NCI-H2107 treated with DMSO at 0.1 percent for 48 hours (cell line): ENCODE measurements at regions not wholly inside any gene's neighbourhood (a gene's known extent, or its start where the extent isn't known, plus 50 kb on each side); places are given as distances from the start of the nearest gene placed in this dataset.
"Not testable (repeated sequence)": the region's sequence is repeated elsewhere in the genome, so short reads cannot be mapped to it uniquely, and the experiment has no call there.

Source experiments
- DNase-seq: peaks from one replicate; lab custom pipeline; 2025; ENCODE audit not compliant: unreplicated experiment; lab: John Stamatoyannopoulos, UW

DNA sequence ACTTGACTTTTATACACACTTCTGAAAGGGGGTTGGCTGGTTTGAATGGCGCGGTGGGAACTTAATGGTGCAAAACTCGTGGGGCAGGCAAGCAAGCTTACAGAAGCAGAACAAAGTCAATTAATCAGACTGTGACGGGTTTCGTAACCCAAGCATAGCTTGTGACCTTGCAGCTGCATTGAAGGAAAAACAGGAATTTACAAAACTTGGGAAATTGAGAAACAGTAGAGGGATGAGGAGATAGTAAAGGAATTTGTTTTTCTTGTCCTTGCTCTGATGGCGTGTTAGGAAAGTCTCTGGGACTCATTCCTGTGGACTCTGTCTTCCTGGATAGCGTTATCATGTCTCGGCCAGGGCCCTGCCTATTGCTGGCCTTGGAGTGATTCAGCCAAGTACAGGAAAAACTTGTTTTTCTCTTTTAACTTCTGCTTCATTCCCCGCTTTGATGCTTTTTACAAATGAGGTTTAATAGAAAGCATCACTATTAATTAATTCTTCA is 220.0 kb upstream of the KCND2 start:
- no peak for DNase-seq

DNA sequence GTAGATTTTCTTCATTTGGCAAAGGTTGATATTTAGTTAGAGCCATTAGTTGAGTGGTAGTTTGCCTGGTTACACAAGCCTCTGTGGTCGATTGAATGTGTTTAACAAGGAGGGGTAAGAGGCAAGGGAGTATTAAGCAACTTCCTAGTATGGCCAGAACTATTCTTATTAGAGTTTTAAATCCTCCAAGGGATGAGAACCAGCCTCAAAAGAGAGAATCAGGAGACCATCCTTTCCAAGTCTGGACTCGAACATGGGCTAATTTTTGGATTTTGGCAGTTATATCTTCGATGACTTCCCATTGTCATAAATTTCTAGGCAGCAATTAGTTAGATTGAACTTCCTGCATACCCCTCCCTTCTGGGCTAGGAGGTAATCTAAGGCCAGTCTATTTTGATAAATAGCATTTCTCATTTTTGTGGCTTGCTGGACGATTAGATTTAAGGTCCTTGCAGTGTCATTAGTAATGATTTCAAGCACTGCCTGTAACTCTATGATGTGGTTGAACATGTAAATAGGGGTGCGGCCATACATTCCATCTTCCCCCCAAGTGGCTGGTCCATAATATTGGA is 219.5 kb upstream of the KCND2 start:
- no peak for DNase-seq

DNA sequence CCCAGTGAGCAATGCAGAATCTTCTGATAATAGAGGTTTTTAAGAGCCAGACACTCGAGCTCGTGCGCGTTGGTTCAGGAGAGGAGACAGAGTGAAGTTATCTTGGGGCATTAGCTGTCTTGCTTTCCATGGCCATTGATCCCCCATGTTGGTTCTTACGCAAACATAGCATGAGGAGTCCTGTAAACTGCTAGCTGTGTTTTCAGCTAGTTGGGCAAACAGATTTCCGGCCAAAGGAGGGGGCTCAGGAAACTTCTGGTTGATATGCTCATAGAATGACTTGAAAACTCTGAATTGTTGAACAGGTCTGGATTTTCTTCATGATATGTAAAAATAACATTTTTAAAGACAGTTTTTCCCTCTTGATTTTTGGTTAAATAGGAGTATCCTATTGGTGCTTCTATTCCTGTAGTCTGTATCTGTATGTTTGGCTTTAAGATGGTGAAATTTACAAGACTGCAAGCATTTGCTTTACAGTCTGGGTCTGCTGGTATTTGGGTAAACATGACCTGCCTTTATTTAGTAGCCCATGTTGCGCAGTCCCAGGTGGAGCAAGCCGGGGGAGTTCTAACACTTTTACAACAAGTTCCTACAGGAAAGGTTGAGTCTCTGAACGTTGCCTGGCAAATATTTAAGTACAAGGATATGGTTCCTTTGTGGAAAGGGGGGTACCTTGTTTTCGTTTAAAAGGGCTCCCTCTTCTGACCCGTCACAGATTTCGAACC is 218.4 kb upstream of the KCND2 start:
- no peak for DNase-seq

DNA sequence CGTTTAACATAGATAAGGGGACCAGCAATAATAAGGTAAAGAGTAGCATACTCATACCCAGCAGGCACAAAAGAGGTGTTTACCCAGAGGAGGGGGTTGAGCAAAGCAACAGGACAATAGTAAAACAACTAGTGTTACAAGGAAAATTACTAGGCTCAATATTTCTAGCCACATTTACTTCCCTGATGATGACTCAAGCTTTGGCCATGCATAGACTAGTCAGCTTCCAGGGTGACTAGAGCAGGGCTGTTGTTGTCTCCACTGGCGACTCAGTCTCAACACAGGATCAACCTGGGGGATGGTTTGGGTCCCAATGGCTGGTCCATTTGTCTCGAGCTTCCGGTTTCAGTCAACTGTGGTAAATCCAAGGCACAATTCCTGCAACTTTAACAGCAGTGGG is 217.7 kb upstream of the KCND2 start:
- no peak for DNase-seq

DNA sequence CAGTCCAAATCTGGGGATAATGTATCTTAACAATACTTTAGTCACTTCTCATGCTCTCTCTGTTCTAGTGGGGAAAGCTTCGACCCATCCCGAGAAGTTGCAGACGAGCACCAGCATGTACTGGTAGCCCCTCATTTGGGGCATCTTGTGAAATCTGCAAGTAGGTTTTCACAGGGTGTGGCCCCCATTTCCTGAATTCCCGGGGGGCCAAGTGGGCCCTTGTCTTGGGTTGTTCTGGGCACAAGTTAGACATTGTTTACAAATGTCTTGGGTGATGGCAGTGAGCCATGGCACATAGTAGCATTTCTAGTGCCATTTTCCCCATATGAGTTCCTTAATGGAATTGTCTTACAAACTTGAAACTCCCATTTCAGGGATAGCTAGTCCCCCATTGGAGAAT is 216.7 kb upstream of the KCND2 start:
- DNase-seq = no peak

DNA sequence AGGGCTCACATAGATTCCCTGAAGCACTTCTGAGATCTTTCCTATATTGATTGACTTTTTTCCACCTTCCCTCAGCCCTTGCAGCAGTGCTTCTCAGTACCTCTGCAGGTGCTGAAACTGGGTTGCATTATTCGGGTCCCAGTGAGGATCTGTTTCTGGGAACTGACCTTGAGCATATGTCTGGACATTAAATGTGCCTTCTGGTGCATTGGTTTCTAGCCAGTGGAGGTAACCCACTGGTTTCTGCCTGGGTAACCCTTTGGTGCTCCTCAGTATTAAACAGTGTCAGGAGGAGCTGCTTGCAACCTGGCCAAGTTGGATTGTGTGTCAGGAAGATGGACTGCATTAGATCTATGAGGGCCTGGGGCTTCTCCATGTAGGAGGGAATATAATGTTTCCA is 213.3 kb upstream of the KCND2 start:
- no peak for DNase-seq

DNA sequence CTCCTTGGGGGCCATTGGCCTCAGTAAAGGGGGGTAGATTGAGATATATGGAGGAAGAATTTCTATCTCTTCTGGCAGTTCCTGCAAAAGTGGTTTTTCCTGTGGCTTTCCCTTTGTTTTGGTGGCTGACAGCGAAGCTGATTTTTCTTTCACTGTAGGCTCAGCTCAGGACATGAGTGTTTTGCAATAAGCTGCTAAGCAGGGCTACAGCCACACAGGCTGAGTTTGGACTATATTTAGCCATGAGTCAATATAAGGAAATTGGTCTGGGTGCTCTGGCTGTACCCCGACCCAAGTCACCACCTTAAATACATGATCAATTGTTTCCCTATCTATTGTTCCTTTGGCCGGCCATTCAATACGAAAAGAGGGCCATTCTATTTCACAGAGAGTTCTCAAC is 212.7 kb upstream of the KCND2 start:
- no peak for DNase-seq

DNA sequence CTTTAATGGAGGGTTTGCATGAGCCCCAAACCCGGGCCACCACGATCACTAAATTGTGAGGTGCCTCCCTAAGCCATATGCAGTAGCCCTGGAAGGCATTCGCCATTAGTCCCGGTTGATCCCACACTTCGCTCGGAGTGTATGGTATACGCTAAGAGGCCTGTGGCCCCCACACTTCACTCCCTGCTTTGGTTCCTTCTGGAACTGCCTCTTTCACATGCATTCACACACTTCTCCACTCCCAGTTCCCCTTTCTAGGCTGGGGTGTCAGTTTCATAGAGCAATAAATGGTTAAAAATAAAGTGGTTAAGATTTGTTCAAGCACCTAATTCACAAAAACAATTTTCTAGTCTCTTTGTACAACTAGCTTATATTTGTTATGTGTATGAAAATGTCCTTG is 212.1 kb upstream of the KCND2 start:
- no peak for DNase-seq

DNA sequence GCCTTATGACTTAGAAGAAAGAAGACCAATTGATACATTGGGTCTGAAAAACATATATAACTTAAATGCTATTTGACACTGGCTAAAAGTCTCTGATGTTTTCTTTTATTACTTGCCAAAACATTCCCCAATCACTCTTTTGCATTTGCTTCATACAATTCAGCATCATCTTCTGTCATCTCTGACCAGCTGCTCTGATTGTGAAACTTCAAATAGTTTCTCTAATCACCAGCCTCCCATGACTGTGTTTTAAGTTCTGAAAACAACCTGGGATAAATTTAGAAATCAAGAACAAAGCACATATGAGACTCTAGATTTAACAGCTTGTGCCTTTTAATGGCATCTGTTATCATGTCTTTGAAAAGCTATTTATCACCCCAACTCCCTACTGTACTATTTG is 208.4 kb upstream of the KCND2 start:
- no peak for DNase-seq

DNA sequence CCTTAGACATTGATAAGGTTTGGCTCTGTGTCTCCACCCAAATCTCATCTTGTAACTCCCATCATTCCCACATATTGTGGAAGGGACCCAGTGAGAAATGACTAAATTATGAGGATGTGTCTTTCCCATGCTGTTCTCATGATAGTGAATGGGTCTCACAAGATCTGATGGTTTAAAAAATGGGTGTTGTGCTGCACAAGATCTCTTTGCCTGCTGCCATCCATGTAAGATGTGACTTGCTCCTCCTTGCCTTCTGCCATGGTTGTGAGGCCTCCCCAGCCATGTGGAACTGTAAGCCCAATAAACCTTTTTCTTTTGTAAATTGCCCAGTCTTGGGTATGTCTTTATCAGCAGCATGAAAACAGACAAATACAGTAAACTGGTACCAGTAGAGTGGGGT is 206.1 kb upstream of the KCND2 start:
- not testable (repeated sequence) for DNase-seq

DNA sequence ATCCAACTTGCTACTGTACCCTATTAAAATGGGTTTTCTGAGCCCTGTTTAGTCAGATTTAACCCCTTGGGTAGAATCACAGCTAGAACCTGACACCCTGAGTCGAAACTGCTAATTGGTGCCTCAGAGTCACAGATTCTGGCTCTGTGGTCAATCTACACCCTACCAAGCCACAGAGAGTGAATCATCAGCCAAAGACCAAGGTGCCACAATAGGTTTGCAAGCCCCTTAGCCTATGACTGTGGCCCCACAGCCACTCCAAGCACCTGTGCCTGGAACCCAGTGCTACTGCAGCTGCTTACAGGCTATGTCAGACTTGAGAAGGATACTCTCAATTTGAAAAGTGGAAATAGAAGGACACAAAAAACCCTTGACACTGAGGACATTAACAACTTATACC is 202.8 kb upstream of the KCND2 start:
- no peak for DNase-seq

DNA sequence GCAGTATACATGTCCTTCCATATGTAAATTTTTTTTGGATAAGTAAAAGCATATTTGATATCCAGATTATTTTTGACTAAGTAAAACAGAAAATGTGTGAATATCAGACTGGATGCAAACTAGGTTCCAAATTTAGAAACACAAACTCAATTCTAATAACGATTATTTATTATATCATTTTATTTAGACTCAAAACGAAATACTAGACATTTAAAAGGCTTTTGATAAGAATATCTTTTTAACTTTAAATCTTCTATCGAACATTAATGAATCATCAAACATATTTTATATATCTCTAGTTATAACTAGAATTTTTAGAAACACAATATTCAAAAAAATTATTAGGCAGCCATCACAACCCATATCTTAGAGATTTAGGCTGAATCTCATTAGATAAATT is 195.2 kb upstream of the KCND2 start:
- no peak for DNase-seq

DNA sequence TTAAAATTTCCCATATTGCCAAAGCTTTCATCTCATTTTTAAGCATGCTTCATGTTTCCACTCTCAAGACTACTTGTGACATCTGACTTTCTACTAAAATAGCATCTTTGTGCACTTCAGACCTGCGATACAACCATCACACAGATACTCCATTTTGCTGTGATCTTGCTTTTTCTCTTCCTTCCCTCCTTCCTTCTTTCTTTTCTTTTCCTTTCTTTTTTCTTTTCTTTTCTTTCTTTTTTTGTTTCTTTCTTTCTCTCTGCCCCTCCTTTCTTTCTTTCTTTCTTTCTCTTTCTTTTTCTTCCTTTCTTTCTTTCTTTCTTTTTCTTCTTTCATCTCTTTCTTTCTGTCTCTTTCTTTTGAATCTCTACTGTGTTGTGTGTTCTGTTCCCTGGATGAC is 194.0 kb upstream of the KCND2 start:
- no peak for DNase-seq

DNA sequence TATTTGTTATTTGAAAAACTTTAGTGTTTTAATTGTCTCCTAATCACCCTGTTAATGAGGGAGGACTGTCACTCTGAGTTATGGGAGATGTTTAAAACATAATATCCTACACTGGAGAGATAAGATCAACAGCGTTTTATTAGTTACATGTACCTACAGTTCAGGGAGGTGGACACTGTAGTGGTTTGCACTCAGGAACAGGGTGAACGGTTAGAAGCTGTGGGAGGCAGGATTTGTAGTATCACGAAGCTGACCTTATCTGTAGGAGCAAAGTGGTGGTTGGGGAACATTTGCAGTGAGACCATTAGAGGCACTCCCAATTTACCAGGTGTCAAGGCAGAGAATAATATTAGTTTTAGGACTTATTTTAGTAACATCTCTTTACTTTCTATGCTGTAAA is 193.3 kb upstream of the KCND2 start:
- no peak for DNase-seq

DNA sequence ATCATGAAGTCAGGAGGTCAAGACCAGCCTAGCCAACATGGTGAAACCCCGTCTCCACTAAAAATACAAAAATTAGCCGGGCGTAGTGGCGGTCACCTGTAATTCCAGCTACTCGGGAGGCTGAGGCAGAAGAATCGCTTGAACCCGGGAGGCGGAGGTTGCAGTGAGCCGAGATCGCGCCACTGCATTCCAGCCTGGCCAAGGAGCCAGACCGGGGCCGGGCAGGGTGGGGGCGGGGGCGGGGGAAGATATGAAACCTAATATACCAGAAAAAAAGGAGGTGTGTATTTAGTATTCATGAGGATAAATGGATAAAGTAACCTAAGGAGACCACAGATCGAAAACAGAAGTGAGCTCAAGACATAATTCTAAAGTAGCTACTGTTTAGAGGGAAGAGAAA is 186.5 kb upstream of the KCND2 start:
- not testable (repeated sequence) for DNase-seq

DNA sequence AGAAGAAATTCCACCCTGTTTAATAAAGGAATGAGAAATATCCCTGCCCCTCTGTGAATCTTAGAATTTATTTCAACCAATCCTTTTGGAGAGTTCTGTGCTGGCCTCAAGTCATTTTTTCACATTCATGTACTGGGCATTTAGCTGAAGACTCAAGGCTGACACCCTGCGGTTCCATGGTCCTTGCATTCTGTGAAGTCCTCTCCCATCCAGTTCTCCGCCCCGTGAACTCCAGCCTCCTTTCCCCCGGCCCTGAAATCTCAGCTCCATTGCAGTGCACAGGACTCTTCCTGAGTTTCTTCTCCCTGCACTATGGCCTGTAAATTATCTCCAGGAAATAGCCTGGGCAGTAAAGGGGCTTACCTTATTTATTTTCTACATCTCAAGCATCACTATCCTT is 183.0 kb upstream of the KCND2 start:
- no peak for DNase-seq

DNA sequence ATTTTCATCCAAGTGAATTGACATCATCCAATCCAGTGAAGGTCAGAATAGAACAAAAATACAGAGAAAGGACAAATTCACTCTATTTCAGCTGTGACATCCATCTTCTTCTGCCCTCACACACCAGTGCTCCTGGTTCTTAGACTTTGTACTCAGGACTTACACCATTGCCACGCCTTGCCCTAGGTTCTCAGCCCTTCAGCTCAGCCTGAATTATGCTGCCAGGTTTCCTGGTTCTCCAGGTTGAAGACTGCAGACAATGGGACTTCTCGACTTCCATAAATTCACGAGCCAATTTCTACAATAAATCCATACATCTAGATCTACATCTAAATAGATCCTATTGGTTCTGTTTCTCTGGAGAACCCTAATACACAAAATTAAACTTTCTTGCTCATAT is 181.2 kb upstream of the KCND2 start:
- no peak for DNase-seq

DNA sequence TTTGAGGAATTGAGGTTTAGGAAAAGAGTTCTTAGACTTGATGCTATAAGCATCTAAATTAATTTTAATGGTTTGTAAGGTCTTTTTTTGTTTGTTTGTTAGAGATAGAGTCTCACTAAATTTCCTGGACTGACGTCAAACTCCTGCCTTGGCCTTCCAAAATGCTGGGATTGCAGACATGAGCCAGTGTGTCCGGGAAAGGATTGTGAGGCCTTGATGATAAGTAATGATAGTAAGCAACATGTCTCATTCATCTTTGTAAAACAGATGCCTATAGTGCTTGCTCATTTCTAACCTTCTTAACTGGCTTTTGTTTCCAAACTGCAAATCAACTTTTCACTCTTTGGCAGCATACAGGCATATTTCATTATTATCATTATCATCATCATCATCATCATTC is 176.0 kb upstream of the KCND2 start:
- no peak for DNase-seq

DNA sequence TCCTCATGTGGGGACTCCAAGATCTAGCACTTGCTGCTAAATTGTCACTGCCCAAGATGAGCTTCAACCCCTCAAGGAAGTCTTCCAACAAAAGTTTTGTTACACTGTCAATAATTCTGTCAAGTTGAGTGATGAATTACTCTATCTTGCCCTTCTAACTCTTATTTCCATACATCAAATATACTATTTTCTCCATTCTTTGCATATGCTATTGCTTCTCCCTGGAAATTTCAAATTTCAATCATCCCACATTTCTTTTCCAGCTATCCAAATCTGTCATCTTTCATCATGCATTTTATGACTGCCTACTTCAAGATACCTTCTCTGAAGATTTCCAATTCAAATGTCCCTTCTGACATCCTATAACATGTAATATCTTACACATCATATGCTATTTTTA is 175.2 kb upstream of the KCND2 start:
- no peak for DNase-seq

DNA sequence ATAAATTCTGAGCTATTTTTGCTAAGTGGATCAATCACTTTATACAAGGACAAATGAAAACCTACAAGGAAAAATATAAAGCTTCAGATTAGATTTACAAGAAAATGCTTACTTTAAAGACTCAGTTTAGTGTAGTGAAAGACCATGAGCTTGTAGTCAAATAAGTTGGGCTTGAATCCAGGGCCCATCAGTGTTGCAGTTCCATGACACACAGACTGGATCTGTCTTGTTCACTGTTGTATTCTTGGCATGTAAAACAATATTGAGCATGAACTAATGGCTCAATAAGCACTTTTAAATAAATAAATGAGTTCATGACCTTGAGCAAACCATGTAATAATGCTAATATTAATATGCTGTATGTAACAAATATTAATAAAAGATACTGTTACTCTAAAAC is 164.6 kb upstream of the KCND2 start:
- no peak for DNase-seq

DNA sequence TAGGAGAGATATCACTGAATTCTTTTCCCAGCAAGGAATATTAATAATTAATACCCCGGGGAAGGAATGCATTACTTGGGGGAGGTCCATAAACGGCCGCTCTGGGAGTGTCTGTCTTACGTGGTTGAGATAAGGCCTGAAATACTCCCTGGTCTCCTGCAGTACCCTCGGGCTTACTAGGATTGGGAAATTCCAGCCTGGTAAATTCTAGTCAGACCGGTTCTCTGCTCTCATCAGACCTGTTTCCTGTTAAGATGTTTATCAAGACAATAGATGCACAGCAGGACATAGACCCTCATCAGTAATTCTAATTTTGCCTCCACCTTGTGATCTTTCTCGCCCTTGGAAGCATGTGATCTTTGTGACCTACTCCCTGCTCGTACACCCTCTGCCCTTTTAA is 162.8 kb upstream of the KCND2 start:
- no peak for DNase-seq

DNA sequence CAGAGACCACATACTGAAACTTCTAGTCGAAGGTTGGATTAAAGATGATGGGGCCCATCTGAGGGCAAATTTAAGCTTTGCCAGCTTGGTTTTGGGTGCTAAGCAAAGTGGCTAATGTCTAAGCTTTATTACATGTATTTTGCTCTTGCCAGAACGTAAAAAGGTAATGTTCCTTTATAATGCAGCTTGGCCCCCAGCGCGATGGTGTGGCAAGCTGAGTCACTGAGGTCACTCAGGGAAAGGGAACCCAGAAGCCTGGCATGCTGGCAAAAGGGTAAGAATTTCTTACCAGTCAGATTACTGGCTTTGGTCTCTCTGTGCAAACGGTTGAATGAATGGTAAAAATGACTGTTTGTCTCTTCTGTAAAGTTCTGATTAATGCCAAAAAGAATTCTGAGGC is 158.3 kb upstream of the KCND2 start:
- DNase-seq = no peak

DNA sequence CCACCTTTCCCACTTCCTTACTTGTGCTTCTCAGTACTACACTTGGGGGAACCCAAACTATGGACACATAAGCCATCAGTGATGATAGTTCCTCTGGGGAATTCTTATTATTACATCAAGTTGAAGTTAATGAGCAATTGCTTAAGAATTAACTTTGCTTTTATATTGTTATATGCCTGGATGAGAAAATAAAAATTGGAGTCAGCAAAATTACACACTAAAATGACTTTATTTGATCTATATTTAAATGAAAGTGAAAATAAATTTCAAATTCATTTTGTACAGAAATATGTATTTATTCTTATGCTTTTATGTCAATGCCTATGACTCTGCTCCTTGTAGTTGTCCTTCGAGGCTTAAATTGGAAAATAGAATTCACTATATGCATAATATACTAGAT is 149.4 kb upstream of the KCND2 start:
- DNase-seq = no peak
